ENCODE measurements at regions not wholly inside any gene's neighbourhood (a gene's known extent, or its start where the extent isn't known, plus 50 kb on each side); places are given as distances from the start of the nearest gene placed in this dataset.

DNA sequence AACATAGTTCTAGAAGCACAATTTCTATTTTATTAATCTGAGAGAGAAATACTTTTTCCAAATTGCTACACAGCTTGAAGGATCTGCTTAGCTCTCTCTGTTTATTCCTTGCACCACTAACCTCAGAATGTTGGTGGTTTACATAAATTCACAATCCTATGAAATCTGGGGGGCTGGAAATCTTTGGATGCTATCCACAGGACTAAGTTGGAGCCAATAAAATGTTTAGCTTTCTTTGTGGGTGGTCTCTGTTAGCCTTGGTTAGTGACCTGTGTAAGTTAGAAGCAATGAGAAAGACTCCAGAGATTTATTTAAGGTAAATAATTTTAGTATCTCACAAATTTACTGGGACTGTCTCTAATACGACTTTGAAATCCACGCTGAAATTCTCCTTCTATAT is 418.1 kb downstream of the ADGRL2 start:
- TF ChIP-seq, protein P1, sequence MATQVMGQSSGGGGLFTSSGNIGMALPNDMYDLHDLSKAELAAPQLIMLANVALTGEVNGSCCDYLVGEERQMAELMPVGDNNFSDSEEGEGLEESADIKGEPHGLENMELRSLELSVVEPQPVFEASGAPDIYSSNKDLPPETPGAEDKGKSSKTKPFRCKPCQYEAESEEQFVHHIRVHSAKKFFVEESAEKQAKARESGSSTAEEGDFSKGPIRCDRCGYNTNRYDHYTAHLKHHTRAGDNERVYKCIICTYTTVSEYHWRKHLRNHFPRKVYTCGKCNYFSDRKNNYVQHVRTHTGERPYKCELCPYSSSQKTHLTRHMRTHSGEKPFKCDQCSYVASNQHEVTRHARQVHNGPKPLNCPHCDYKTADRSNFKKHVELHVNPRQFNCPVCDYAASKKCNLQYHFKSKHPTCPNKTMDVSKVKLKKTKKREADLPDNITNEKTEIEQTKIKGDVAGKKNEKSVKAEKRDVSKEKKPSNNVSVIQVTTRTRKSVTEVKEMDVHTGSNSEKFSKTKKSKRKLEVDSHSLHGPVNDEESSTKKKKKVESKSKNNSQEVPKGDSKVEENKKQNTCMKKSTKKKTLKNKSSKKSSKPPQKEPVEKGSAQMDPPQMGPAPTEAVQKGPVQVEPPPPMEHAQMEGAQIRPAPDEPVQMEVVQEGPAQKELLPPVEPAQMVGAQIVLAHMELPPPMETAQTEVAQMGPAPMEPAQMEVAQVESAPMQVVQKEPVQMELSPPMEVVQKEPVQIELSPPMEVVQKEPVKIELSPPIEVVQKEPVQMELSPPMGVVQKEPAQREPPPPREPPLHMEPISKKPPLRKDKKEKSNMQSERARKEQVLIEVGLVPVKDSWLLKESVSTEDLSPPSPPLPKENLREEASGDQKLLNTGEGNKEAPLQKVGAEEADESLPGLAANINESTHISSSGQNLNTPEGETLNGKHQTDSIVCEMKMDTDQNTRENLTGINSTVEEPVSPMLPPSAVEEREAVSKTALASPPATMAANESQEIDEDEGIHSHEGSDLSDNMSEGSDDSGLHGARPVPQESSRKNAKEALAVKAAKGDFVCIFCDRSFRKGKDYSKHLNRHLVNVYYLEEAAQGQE (IDR thresholded peaks at IDR 0.05; ENCODE audit: low read depth), result no peak
- TF ChIP-seq EP300 (IDR thresholded peaks at IDR 0.05; ENCODE audit: borderline replicate concordance) (no peak), TAF1 (IDR thresholded peaks at IDR 0.05; ENCODE audit: low read depth) (no peak), TCF12 (IDR thresholded peaks at IDR 0.05; ENCODE audit: low read depth) (no peak), YY1 (IDR thresholded peaks at IDR 0.05; ENCODE audit: low read depth) (no peak), CREB1 (IDR thresholded peaks at IDR 0.05; ENCODE audit: low read depth) (no peak), NFIC (IDR thresholded peaks at IDR 0.05) (no peak), TEAD4 (IDR thresholded peaks at IDR 0.05) (no peak), ZBTB7A (IDR thresholded peaks at IDR 0.05; ENCODE audit: low read depth) (no peak)

All from Ishikawa (cell line).